ENCODE measurements at regions not wholly inside any gene's neighbourhood (a gene's known extent, or its start where the extent isn't known, plus 50 kb on each side); places are given as distances from the start of the nearest gene placed in this dataset.

DNA sequence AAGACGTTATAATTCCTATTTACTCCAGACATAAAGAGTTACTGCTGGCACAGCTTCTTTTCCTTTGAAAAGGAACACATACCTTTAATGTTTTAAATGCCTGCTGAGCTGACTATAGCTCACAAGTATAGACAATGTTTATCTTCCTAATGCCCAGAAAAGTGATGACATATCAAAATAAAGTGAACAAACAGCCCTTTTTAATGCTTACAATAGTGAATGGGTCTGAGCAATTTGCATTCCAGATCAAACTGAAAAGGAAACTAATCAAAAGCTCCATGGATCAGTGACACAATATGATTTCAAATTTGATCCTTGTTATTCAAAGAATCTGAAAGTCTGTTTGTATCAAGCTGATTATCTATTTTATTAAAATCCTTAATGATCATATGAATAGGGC is 233.6 kb upstream of the SEMA3E start:
- DNase-seq (ENCODE audit: low read depth) = no peak
- no peak overlapping the region for H3K4me3 ChIP-seq (ENCODE audit: control insufficient read depth, low read depth, low read length)
- TF ChIP-seq, protein P1, sequence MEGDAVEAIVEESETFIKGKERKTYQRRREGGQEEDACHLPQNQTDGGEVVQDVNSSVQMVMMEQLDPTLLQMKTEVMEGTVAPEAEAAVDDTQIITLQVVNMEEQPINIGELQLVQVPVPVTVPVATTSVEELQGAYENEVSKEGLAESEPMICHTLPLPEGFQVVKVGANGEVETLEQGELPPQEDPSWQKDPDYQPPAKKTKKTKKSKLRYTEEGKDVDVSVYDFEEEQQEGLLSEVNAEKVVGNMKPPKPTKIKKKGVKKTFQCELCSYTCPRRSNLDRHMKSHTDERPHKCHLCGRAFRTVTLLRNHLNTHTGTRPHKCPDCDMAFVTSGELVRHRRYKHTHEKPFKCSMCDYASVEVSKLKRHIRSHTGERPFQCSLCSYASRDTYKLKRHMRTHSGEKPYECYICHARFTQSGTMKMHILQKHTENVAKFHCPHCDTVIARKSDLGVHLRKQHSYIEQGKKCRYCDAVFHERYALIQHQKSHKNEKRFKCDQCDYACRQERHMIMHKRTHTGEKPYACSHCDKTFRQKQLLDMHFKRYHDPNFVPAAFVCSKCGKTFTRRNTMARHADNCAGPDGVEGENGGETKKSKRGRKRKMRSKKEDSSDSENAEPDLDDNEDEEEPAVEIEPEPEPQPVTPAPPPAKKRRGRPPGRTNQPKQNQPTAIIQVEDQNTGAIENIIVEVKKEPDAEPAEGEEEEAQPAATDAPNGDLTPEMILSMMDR (conservative IDR thresholded peaks at IDR 0.05; ENCODE audit: control insufficient read depth, insufficient read depth, low read depth, low read length) = no peak

DNA sequence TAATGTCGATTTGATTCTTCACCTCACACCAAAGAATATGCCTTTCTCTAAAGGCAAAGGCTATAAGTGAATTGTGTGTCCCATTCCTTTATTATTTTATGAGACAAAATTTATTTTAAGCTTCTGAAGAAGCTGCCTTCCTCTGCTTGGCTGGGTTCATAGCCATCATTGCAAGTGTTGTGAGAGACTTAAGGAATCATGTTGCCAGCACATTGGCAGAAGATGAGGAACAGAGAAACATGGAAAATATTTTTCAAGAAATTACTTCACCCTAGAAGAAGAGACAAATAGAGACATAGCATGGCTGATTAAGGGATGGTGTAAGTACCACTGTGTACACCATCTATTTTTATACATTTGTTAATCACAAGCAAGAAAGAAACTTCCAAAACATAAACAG is 230.1 kb upstream of the SEMA3E start:
- DNase-seq (ENCODE audit: low read depth) = no peak
- TF ChIP-seq, protein P1 (conservative IDR thresholded peaks at IDR 0.05; ENCODE audit: control insufficient read depth, insufficient read depth, low read depth, low read length) = no peak
- H3K4me3 ChIP-seq (ENCODE audit: control insufficient read depth, low read depth, low read length) = no peak overlapping the region

DNA sequence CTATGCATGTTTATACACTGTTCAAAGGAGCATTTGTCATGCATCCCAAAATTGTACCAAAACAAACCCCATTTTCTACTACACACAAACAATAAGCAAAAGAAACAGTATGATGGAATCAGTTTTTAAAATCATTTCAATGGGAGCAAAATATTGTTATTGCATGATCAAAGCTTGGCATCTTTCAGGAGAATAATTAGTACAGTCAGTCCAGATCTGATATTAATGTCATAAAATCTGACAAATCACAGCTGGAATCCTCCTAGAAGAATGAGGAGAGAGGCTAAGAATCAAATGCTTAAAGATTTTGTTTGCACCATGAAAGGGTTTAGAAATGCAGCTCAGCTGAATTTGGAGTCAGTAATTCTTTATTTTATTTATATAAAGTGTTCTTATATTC is 229.7 kb upstream of the SEMA3E start:
- no peak for DNase-seq (ENCODE audit: low read depth)
- H3K4me3 ChIP-seq (ENCODE audit: control insufficient read depth, low read depth, low read length) = no peak overlapping the region
- TF ChIP-seq, protein P1 (conservative IDR thresholded peaks at IDR 0.05; ENCODE audit: control insufficient read depth, insufficient read depth, low read depth, low read length) = no peak

DNA sequence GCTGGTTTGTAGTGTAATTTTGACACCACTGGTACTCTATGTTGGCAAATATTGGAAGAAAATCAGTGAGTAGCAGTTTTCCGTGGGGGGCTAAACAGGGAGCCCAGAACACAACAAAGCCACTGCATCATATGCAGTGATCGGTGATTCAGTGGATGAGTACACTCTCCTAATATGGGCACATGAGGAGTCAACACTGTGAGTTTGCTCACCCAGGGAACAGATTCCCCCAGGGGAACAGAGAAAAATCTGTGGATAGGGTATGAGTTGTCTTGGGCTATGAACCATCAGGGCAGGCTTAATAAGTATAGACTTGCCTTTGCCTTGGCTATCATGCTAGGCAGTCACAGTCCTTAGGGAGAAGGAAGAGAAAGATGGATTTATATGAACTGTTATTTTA is 227.7 kb upstream of the SEMA3E start:
- H3K4me3 ChIP-seq (ENCODE audit: control insufficient read depth, low read depth, low read length) = no peak overlapping the region
- TF ChIP-seq, protein P1 (conservative IDR thresholded peaks at IDR 0.05; ENCODE audit: control insufficient read depth, insufficient read depth, low read depth, low read length) = no peak
- peak; percentile 88 for DNase-seq (ENCODE audit: low read depth)

DNA sequence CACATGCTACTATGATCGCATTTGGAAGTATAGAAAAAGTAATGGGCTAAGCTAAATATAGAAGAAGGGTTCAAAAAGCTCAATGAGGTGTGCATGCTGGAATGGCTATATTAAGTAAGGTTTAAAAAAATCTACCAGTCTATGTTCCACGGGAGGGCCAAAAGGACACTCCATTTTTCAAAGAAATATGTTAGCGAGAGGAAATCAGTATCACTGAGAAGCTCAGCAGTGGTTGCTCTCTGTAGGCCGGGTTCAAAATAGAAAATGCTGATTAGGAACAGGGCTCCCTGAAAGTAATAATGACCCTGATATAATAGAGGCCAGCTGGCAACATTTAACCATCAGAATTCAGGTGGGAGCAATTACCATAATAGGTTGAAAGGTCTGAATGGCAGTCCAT is 224.5 kb upstream of the SEMA3E start:
- TF ChIP-seq, protein P1 (conservative IDR thresholded peaks at IDR 0.05; ENCODE audit: control insufficient read depth, insufficient read depth, low read depth, low read length) = no peak
- no peak overlapping the region for H3K4me3 ChIP-seq (ENCODE audit: control insufficient read depth, low read depth, low read length)
- no peak for DNase-seq (ENCODE audit: low read depth)

DNA sequence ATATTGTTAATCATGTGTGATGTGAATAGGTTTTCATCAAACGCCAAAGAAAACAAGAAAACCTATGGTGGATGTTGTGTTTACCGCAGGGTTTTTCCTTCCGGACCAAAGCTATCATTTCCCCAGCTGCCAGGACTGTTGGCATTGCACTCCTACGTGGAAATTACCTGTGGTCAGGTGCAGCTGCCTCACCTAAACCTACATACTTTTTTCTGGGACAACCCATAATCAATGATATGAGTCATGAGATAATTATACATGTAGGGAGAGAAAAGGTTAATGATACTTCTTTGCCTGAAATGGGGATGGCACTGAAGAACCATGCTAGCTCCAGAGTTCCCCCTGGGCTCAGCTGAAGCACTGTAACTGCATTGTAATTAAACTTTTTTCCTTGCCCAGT is 223.6 kb upstream of the SEMA3E start:
- no peak overlapping the region for H3K4me3 ChIP-seq (ENCODE audit: control insufficient read depth, low read depth, low read length)
- no peak for DNase-seq (ENCODE audit: low read depth)
- TF ChIP-seq, protein P1 (conservative IDR thresholded peaks at IDR 0.05; ENCODE audit: control insufficient read depth, insufficient read depth, low read depth, low read length) = no peak

DNA sequence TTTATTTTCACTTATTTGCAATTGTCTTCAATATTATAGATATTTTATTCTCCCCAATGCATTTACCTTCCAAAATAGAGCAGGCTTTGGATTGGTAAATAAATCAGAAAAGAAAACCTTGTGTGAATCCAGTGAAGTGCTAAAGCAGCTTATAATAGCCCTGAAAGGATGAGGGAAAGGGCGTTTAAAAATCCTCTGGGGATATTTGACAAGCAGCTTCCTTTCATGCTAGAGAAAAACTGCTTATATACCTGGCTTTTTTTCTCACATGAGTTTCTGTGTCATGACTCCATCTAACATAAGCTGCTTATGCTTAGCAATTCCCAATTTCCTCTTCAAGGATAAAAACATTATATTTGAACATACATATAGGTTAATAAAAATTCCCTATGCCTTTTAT is 221.6 kb upstream of the SEMA3E start:
- H3K4me3 ChIP-seq (ENCODE audit: control insufficient read depth, low read depth, low read length) = no peak overlapping the region
- TF ChIP-seq, protein P1 (conservative IDR thresholded peaks at IDR 0.05; ENCODE audit: control insufficient read depth, insufficient read depth, low read depth, low read length) = no peak
- no peak for DNase-seq (ENCODE audit: low read depth)

Data from fibroblast of mammary gland (primary cell).